ENCODE measurements at regions not wholly inside any gene's neighbourhood (a gene's known extent, or its start where the extent isn't known, plus 50 kb on each side); places are given as distances from the start of the nearest gene placed in this dataset.
"Not testable (repeated sequence)": the region's sequence is repeated elsewhere in the genome, so short reads cannot be mapped to it uniquely, and the experiment has no call there.

DNA sequence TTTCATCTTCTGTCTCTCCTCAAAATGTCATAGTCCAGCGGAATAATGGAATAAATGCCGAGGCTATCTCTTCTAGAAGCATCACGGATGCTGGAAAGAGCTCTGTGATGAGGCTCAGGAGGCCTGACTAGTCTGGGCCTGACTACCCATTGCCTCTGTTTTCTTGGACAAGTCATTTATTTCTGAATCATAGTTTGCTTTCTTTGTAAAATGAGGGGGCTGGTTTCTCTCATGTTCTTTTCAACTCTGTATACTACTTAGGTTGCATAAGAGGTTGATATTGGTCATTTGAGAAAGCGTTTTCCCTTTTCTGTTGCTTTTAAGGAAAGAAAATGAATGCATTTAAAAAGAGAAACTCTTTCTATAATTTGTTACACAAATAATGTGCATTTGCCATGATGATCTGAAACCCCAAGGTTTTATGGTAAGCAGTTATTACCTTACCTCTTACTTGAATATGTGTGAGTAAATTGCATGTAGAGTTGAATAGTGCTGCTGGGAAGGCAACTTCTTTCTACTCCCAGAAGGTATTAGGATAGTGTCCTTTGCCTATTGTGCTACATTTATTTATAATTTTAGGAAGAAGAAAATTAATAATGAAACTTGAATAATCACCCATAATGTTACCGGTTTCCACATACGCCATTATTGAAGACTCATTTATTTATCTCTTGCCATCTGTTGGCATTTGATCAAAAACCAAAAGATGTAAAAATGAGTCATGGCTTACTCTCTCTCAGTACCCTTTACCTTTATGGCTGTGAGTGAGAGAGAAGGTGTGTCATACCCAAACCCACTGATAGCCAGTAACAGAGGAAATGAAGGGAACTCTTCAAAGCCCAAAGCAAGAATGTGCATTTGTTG, 179.1 kb downstream of the FASLG start:
- no peak for DNase-seq (ENCODE audit: low spot score)

DNA sequence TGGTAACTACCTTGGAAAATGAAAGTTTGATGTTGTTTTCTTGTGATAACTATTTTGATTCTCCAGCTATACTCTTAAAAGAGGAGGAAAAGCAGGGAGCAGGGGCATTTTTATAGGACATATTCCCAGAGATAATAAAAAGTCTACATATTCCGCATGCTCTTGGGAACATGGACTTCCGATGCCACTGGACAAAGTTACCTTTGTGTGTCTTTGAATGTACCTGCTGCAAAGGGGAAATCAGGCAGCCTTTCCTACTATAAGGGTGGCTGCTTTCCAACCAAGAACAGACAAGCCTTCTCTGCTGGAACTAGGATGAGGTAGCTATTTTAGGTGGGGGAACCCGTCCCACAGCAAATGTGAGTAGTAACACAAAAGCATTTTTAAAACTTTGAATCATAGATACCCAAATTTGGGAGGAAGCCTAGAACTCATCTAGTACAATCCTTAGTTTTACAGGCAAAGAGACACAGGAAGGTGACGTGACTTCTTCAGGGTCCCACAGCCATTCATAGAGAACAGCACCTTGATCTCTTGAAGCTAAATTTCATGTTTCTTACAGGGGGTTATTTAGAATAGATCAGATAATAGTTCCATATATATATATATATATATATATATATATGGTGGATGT, 179.9 kb downstream of the FASLG start:
- DNase-seq (ENCODE audit: low spot score) = no peak

DNA sequence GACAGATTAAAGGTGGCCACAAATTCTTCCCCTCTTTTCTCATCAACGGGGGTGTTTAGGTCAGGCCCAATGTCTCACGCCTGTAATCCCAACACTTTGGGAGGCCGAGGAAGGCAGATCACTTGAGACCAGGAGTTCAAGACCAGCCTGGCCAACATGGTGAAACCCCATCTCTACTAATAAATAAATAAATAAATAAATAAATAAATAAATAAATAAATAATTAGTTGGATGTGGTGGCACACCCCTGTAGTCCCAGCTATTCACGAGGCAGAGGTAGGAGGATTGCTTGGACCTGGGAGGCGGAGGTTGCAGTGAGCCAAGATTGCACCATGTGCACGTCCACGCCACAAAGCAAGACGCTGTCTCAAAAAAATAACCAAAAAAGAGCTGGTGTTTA, 180.7 kb downstream of the FASLG start:
- DNase-seq (ENCODE audit: low spot score) = not testable (repeated sequence)

DNA sequence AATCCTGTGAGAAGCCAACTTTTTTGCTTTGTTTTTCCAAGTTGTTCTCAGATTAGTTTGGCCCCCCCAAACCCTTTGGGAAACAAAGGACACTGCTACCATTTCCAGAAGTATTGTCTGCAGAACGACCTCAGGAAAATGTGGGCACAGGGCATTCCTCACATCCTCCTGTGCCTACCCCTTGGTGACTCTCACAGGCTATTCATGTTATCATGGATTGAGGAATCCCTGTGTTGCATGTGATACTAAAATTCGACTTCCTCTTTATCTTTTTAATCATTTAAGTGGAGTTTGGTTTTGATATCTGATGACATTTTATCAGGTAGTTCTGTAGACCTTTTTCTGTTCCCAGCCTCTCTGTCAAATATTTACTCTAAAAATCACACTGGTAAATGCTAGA, 184.5 kb downstream of the FASLG start:
- DNase-seq (ENCODE audit: low spot score) = no peak

DNA sequence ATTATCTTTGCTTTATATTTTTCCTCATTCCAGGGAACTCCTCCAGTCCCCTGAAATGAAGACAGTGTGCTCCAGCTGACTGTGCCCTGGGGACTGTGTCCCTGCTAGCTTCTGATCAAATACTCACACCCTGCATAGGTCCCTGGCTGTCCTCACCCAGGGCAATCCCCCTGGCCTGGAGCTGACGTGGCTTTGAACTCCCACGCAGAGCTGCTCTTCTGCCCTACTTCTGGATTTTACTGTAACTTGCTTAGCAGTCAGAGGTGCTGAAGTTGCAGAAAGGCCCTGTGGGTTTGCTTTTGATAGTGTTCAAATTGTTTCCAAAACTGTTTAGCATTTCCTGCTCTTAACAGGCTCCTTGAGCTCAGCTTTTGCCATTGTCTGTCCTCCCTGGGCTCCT, 186.5 kb downstream of the FASLG start:
- no peak for DNase-seq (ENCODE audit: low spot score)

DNA sequence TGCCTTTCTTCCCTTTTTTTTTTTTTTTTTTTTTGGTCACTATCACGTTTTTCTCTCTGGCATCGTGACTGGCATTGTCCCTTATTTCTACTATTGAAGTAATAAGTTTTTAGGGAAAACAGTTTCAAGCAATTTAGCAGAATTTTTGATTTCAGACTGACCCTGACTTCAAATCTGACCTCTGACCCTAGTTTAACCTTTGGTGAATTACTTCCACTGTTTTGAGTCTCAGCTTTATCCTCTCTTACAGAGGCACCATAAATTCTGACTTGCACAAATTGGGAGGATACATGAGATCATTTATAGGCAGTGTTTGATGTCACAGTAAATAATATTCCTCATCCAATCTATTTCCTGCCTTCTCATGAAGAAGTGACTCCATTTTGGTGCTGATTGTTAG, 187.0 kb downstream of the FASLG start:
- DNase-seq (ENCODE audit: low spot score) = no peak

DNA sequence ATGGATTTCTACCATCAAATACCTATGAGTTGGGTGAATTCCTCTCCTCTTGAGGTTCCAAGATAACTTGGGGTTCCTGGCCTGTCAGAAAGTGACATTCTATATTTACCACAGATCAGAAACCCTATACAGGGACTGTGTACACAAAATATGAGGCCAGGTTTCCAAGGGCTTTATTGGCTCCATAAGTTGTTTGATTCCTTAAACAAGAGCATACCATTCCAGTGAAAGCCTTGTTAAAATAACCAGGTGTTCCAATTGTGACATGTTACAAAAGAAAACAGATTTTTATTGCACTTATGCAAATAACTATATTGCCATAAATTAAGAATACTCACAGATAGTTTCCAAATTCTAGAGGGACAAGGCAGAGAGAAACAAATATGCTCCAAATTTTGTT, 188.9 kb downstream of the FASLG start:
- DNase-seq (ENCODE audit: low spot score) = not testable (repeated sequence)

DNA sequence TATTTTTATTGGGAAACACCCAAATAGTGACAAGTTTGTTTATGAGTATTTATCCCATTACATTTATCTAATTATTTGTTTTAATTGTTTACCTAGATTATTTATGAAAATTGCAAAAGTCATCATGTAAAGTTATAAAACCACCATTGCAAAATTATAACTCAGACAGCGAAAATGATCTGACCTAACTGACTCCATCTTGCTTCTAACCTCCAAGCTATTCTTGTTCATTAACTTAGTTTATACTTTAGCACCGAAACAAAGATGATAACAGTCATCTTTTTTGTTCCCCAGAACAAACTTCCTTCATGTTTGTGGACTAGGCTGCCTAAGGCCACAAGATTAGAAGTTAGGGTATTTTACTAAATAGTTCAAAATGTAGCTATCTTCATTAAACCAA, 190.8 kb downstream of the FASLG start:
- DNase-seq (ENCODE audit: low spot score) = no peak

DNA sequence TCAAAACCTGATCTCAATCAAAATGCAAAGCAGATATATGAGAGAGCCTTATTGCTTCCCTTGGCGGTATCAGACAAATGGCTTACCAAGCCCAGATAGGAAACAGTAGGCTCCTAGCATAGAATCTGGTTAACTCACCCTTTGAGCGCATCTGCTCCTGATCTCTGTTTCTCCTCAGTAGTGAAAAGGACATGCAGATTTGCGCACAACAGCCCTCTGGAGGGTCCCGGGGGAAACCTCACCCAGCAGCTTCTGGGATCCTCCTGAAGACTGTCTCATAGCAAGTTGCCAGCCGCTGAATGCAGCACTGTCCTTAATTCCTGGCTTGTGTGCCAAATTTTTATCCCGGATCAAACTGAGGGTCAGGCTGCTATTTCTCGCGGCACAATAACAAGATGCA, 192.2 kb downstream of the FASLG start:
- no peak for DNase-seq (ENCODE audit: low spot score)

DNA sequence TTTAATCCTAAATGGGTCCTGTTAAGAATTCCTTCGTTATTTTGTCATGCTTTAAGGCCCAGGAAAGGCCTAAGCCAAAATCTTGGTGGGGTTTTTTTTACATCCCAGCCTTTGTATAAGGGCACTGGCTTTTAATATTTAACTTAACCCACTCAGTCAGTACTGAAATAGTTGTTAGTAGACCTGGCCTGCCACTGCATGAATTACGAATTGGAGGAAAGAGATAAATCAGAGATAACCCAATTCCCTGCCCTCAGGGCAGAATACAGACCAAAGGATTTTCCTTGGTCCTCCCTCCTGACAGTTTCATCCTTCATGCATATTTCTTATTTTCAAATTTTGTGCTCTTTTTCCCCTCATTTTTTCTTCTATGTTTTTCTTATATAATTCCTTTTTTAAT, 193.0 kb downstream of the FASLG start:
- DNase-seq (ENCODE audit: low spot score) = no peak

DNA sequence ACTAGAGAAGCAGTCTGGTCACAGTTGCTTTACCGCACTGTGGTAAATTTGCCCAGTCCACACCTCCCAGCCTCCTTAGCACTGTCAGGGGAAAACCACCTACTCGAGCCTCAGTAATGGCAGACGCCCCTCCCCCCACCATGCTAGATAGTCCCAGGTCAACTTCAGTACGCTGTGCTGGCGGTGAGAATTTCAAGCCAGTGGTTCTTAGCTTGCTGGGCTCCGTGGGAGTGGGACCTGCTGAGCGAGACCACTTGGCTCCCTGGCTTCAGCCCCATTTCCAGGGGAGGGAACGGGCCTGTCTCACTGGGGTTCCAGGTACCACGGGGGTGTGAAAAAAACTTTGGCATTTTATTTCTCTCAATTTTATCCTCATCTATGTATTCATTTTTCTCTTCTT, 194.8 kb downstream of the TNFSF18 start:
- DNase-seq (ENCODE audit: low spot score) = not testable (repeated sequence)

DNA sequence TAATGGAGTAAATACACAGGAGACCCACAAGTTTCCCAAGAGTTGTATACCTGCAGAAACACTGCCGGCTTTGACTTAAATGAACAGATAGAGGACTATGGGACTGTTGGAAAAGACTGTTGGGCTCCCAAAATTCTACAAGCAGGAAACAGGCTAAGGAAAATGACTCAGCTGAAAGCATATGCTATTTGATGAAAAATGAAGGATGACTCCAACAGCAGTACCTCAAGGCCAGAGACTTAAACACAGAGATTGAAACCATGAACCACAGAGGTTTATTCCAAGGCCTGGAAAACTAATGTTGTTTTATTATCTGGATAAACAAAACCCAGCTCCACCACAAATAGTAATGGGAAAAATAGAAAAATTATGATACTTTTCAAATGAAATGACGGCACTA, 187.7 kb downstream of the TNFSF18 start:
- no peak for DNase-seq (ENCODE audit: low spot score)

DNA sequence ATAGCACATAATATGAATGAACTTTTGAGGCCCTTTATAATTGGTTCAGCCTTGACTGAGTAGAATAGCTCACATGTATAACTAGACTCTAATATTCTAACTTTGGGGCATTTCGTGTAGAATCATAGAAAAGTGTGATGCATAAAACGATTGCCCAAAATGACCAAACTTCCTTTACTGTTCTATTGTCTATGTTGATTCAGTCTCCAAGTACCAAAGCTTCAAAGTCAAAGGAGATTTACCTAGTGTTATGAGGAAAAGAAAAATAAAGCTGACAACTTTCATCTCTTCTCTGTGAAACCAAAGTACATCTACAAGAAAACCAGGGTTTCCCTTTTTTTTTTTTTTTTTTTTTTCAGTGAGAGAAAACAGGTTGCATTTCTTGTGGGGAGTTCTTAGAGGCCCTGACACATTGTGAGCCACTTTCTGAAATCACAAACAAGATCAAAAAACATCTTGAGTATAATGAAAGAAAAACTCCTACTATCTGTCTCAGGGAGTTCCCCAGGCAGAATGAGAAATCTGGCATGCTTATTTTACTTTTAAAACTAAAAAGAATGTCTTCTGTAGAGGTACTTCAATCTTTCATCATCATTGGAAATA, 183.4 kb downstream of the TNFSF18 start:
- DNase-seq (ENCODE audit: low spot score) = no peak

DNA sequence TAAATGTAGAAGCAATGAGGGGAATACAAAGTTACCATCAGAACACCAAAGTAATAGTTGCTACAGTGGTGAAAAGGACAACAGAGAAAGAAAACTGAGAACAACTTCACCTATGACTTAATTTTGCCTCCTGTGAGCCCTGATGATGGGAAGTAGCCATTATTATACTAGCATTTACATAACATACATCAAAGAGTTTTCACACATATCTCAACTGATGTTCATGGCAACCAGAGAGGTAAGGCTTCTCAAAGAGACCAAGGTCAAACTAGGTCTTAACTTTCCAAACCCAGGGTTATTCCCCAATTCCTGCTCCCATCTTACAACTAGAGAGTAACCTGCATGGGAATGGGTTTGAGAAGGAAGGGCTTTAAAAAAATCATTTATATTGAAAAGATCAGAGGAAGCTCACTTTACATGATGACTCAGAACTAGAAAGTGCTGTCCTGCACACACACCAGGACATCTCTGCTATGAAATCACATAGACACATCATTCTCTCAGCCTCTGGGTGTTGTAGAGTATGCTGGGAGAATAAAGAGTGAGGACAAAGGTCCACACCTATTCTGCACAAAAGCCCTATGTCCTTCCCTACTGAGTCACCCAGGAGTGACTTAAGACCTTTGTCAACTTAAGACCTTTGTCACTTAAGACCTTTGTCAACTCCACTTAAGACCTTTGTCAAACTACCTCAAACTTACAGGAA, 179.7 kb downstream of the TNFSF18 start:
- no peak for DNase-seq (ENCODE audit: low spot score)

DNA sequence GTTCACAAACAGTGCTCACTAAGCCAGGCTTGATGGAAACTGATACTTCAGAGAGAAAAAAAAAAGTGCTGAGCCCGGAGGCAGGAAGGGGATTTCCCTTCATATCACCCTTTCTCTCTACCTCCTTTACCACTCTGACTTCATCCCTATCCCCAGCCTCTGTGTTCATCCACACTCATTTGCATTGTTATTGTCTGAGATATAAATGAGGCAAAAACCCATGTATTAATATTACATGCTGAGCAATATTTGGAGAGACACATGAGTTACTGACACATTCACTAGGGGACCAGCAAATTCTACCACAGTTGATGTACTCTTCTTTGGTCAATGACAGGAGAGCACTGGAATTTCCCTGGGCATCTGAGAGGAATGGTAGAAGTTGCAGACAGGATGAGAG, 175.8 kb downstream of the TNFSF18 start:
- no peak for DNase-seq (ENCODE audit: low spot score)

DNA sequence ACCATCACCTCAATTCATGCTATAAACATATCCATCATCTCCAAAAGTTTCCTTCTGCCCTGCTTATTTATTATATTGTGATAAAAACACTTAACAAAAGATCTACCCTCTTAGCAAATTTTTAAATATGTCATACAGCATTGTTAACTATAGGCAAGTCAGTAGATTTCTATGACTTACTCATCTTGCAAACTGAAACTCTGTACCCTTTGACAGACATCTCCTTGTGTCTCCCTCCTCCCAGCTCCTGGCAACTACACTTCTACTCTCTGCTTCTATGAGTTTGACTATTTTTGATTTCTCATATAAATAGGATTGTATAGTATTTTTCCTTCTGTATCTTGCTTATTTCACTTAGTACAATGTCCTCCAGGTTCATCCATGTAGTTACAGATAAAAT, 174.8 kb downstream of the TNFSF18 start:
- DNase-seq (ENCODE audit: low spot score) = no peak

DNA sequence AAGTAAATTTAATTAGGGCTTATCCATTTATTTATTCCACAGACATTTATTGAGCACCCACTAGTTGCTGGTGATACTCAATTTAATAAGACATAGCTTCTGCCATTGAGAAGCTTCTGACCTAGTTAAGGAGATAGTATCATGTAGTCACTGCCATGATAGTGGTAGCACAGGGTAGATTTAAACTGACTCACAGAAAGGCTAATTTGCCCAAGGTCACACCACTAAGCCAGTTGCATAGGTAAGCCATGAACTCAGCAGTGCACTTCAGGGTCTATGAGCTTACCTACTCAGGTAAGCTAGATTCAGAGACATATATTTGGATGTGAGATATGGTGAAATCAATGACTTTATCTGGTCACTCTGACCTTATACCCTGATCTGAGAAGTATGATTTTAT, 168.4 kb downstream of the TNFSF18 start:
- DNase-seq (ENCODE audit: low spot score) = no peak

DNA sequence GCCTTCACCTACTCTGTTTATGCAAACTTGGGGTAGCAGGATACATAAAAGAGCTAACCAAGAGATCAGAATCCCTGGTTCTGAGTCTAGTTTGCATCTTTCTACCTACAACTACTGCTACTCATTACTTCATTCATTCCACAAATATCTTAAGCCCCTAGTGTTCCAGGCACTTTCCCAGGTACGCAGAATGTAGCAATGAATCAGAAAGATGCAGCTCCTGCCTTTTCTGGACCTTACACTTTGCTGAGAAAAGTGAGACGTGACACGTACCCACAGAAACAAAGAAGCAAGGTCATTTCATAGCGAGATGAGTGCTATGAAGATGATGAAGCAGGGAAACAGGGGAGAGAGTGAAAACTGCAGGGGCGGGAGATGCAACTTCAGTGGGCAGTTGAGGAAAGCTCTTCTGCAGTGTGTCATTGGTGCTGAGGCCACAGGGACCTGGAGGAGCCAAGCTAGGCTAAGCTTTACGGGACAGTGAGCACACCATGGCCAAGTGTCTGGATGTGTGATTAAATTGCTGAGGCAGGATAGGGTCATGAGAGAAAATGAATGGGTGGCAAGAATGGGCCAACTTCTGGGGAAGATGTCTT, 167.9 kb downstream of the TNFSF18 start:
- no peak for DNase-seq (ENCODE audit: low spot score)

DNA sequence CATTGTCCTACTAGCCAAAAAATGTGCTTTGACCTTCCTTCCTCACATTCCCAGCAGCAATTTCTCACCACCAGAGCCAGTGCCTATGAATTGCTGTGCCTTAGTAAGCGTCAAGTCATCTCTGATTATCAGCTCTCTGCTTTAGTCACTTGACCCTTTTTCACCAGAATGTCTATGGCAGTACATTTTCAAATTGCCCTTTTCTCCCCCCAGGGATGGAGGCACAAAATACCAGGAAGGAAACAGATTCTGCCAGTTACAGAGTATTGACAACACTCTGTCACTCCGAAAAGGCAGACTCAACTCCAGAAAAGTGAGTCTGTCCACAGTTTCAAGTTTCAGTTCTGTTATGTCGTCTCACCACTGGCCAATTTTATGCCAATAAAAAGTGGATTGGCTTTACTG, 167.4 kb downstream of the TNFSF18 start:
- no peak for DNase-seq (ENCODE audit: low spot score)

DNA sequence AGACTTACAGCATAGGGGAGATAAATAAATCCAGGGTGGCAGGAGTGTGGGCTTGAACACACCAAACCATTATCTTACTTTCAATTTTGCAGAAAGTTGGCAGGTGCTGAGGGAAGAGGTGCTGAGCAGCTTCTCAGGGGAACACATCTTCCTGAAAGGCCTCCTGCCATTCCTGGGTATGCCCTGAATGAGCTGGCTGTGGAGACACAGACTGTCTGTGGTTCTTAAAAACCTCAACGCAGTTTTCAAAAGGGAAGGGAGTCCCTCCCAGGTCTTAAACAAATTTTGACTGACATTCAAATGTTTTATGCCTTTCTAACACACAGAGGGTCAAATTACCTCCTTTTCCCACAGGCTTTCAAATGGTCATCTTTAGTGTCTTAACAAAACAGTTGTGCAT, 166.9 kb downstream of the TNFSF18 start:
- DNase-seq (ENCODE audit: low spot score) = no peak

DNA sequence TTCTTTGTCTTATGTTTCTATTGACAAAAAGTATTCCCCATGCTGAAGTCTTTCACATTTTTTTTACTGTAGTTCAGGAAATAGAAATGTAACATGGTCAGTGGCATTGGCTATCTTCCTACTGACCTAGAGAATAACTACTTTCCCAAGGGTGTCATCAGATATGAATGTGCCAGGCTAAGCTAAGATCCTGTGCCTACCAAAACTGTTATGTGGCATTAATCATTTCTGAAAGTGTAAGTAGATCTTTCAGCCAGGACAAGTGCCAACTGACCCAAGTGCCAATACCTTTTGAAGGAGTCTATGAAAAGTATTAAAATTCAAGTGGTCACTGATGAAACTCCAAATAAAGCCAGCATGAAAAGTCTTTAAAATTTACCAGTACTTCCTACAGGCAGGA, 165.3 kb downstream of the TNFSF18 start:
- DNase-seq (ENCODE audit: low spot score) = no peak

DNA sequence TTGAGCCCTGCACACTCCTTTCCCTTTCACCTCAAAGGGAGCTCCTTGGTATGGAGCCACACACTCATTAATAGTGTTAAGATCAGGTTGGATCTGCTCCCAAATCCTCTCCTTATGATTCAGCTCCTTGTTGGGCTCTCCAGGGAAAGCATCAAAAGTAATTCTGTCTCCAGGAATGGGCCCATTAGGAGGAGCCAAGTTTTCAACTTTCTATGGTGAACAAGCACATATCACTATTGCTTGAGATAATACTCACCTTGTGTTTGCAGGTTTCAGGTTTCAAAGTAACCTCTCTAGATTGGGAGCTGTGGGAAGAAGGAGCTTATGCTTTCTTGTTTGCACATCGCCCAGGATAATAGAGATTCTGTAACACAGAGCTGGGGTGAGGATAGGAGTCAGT, 164.8 kb downstream of the TNFSF18 start:
- DNase-seq (ENCODE audit: low spot score) = no peak

All from HuH-7.5 (cell line).